Activated naive CD8-positive, alpha-beta T cell treated with anti-CD3 and anti-CD28 coated beads, Interleukin-2, amount 10 ng/mL, durations not matched to agents 7 days and 5 days (primary cell): ENCODE measurements at regions not wholly inside any gene's neighbourhood (a gene's known extent, or its start where the extent isn't known, plus 50 kb on each side); places are given as distances from the start of the nearest gene placed in this dataset.
A peak's percentile ranks its signal among the peaks of the same experiment; 100 is the strongest.

Experiments
- ATAC-seq: fragments of 150-1000 bp; cut with Tn5 transposase; one replicate; pipeline ENCODE4 v1.10.0; 2021; ENCODE audit warnings: low read depth, moderate library complexity
- POLR2A ChIA-PET: fragments of 350-600 bp; sonication (Branson Sonifier 250); formaldehyde crosslinking; loops from one replicate; lab custom pipeline; 2021; ENCODE audit warnings: antibody characterized with exemption; lab: Charles Lee
- DNase-seq: peaks from one replicate; pipeline ENCODE4 v3.0.0; 2021
- H3K27ac Mint-ChIP-seq: one replicate; pipeline ENCODE4 v1.8.0; 2022; ENCODE audit warnings: mild to moderate bottlenecking, mixed read lengths
- H3K27me3 Mint-ChIP-seq: one replicate; pipeline ENCODE4 v1.8.0; 2022; ENCODE audit warnings: mild to moderate bottlenecking, moderate library complexity, mixed read lengths
- H3K36me3 Mint-ChIP-seq: one replicate; pipeline ENCODE4 v1.8.0; 2021; ENCODE audit warnings: mild to moderate bottlenecking, mixed read lengths
- H3K4me1 Mint-ChIP-seq: one replicate; pipeline ENCODE4 v1.8.0; 2021; ENCODE audit warnings: mixed read lengths
- H3K4me3 Mint-ChIP-seq: one replicate; pipeline ENCODE4 v1.8.0; 2022; ENCODE audit warnings: mild to moderate bottlenecking, moderate library complexity, mixed read lengths
- H3K9me3 Mint-ChIP-seq: one replicate; pipeline ENCODE4 v1.8.0; 2021; ENCODE audit warnings: mixed read lengths

GRCh38 chr14:98174041-98174440 lies 1098.0 kb downstream of the BCL11B start:
- H3K9me3 Mint-ChIP-seq: no peaks in the 10 kb centered on the region
- peak overlapping the region; percentile 93 for H3K27ac Mint-ChIP-seq
- H3K4me1 Mint-ChIP-seq: peaks cover 85% of the 10 kb centered on the region
- no peaks in the 10 kb centered on the region for H3K27me3 Mint-ChIP-seq
- H3K36me3 Mint-ChIP-seq: peaks cover 1% of the 10 kb centered on the region
- peak overlapping the region; percentile 69 for H3K4me3 Mint-ChIP-seq
- DNase-seq (no peak), ATAC-seq (peak; percentile 7)
- POLR2A ChIA-PET: interaction anchor here (1.0 to 2.4 kb wide), 12 partner anchors 8 to 1094 kb away, joined by 3 to 33 read pairs (median 8); no protein-coding TSS in a partner anchor

- peaks cover 83% of the 10 kb centered on the region for H3K4me1 Mint-ChIP-seq
- DNase-seq: no peak
- POLR2A ChIA-PET: interaction anchor here (0.7 to 2.4 kb wide), 11 partner anchors 9 to 1096 kb away, joined by 3 to 21 read pairs (median 5); partner anchors contain the start of gene BCL11B
- H3K4me3 Mint-ChIP-seq: peak overlapping the region; percentile 72
- ATAC-seq: peak; percentile 34
- H3K9me3 Mint-ChIP-seq: no peaks in the 10 kb centered on the region
- no peaks in the 10 kb centered on the region for H3K36me3 Mint-ChIP-seq
- peak overlapping the region; percentile 93 for H3K27ac Mint-ChIP-seq
- no peaks in the 10 kb centered on the region for H3K27me3 Mint-ChIP-seq
These were observed 1096.6 kb downstream of the BCL11B start for GRCh38 chr14:98175436-98175835.

GRCh38 chr14:98175881-98176280 lies 1096.1 kb downstream of the BCL11B start:
- H3K9me3 Mint-ChIP-seq: no peaks in the 10 kb centered on the region
- peak overlapping the region; percentile 72 for H3K4me3 Mint-ChIP-seq
- H3K4me1 Mint-ChIP-seq: peaks cover 81% of the 10 kb centered on the region
- POLR2A ChIA-PET: interaction anchor here (0.7 to 2.4 kb wide), 8 partner anchors 8 to 1096 kb away, joined by 3 to 21 read pairs (median 6); partner anchors contain the start of gene BCL11B
- DNase-seq: no peak
- no peak for ATAC-seq
- no peaks in the 10 kb centered on the region for H3K36me3 Mint-ChIP-seq
- peak overlapping the region; percentile 93 for H3K27ac Mint-ChIP-seq
- no peaks in the 10 kb centered on the region for H3K27me3 Mint-ChIP-seq

- H3K9me3 Mint-ChIP-seq: no peaks in the 10 kb centered on the region
- no peaks in the 10 kb centered on the region for H3K27me3 Mint-ChIP-seq
- H3K4me1 Mint-ChIP-seq: peaks cover 80% of the 10 kb centered on the region
- DNase-seq (no peak), ATAC-seq (no peak)
- no peaks in the 10 kb centered on the region for H3K36me3 Mint-ChIP-seq
- H3K4me3 Mint-ChIP-seq: peak overlapping the region; percentile 28
- POLR2A ChIA-PET: interaction anchor here (0.7 to 0.9 kb wide), 2 partner anchors 7 to 33 kb away, joined by 3 read pairs; no protein-coding TSS in a partner anchor
- H3K27ac Mint-ChIP-seq: peak overlapping the region; percentile 93
These were observed 1095.1 kb downstream of the BCL11B start for GRCh38 chr14:98176892-98177291.

- Mint-ChIP-seq H3K9me3 (no peaks in the 10 kb centered on the region), H3K4me1 (peaks cover 81% of the 10 kb centered on the region), H3K27me3 (no peaks in the 10 kb centered on the region), H3K27ac (peak overlapping the region; percentile 93), H3K4me3 (peak overlapping the region; percentile 7), H3K36me3 (no peaks in the 10 kb centered on the region)
- POLR2A ChIA-PET: no interaction called here
- ATAC-seq (peak; percentile 24), DNase-seq (no peak)
These were observed 1094.4 kb downstream of the BCL11B start for GRCh38 chr14:98177551-98177950.

- ATAC-seq: no peak
- Mint-ChIP-seq H3K9me3 (no peaks in the 10 kb centered on the region), H3K4me3 (peak overlapping the region; percentile 3), H3K27ac (peak overlapping the region; percentile 70), H3K4me1 (peaks cover 80% of the 10 kb centered on the region), H3K27me3 (no peaks in the 10 kb centered on the region), H3K36me3 (peaks cover 5% of the 10 kb centered on the region)
- no peak for DNase-seq
- POLR2A ChIA-PET: interaction anchor here (1.6 to 14.9 kb wide), 3 partner anchors 8 to 42 kb away, joined by 6 to 101 read pairs (median 9); no protein-coding TSS in a partner anchor
These were observed 1090.8 kb downstream of the BCL11B start for GRCh38 chr14:98181241-98181640.

- POLR2A ChIA-PET: interaction anchor here (1.6 to 14.9 kb wide), 3 partner anchors 9 to 42 kb away, joined by 6 to 101 read pairs (median 9); no protein-coding TSS in a partner anchor
- Mint-ChIP-seq H3K27ac (peak overlapping the region; percentile 90), H3K9me3 (no peaks in the 10 kb centered on the region), H3K4me3 (no peak overlapping the region), H3K36me3 (peaks cover 5% of the 10 kb centered on the region), H3K4me1 (peaks cover 79% of the 10 kb centered on the region), H3K27me3 (no peaks in the 10 kb centered on the region)
- ATAC-seq (no peak), DNase-seq (no peak)
These were observed 1090.2 kb downstream of the BCL11B start for GRCh38 chr14:98181768-98182167.

GRCh38 chr14:98182393-98183055 lies 1089.5 kb downstream of the BCL11B start:
- POLR2A ChIA-PET: interaction anchor here (1.0 to 14.9 kb wide), 5 partner anchors 8 to 205 kb away, joined by 3 to 101 read pairs (median 7); no protein-coding TSS in a partner anchor
- no peak for DNase-seq
- peak overlapping the region; percentile 59 for H3K4me3 Mint-ChIP-seq
- H3K4me1 Mint-ChIP-seq: peaks cover 79% of the 10 kb centered on the region
- H3K27ac Mint-ChIP-seq: peak overlapping the region; percentile 90
- peaks cover 5% of the 10 kb centered on the region for H3K36me3 Mint-ChIP-seq
- ATAC-seq: peak; percentile 34
- no peaks in the 10 kb centered on the region for H3K9me3 Mint-ChIP-seq
- H3K27me3 Mint-ChIP-seq: no peaks in the 10 kb centered on the region

GRCh38 chr14:98183556-98183955 lies 1088.4 kb downstream of the BCL11B start:
- Mint-ChIP-seq H3K4me3 (peak overlapping the region; percentile 59), H3K27ac (peak overlapping the region; percentile 90), H3K9me3 (no peaks in the 10 kb centered on the region), H3K4me1 (peaks cover 82% of the 10 kb centered on the region), H3K36me3 (peaks cover 5% of the 10 kb centered on the region), H3K27me3 (no peaks in the 10 kb centered on the region)
- ATAC-seq (no peak), DNase-seq (no peak)
- POLR2A ChIA-PET: interaction anchor here (1.0 to 14.9 kb wide), 5 partner anchors 9 to 206 kb away, joined by 3 to 101 read pairs (median 7); no protein-coding TSS in a partner anchor

GRCh38 chr14:98184457-98184856 lies 1087.5 kb downstream of the BCL11B start:
- H3K9me3 Mint-ChIP-seq: no peaks in the 10 kb centered on the region

GRCh38 chr14:98185036-98185435 lies 1087.0 kb downstream of the BCL11B start:
- peak overlapping the region; percentile 59 for H3K4me3 Mint-ChIP-seq
- H3K4me1 Mint-ChIP-seq: peaks cover 87% of the 10 kb centered on the region
- peak overlapping the region; percentile 87 for H3K27ac Mint-ChIP-seq
- ATAC-seq: no peak
- POLR2A ChIA-PET: interaction anchor here (1.1 to 14.9 kb wide), 6 partner anchors 10 to 1085 kb away, joined by 3 to 101 read pairs (median 6); no protein-coding TSS in a partner anchor
- H3K9me3 Mint-ChIP-seq: no peaks in the 10 kb centered on the region
- peaks cover 5% of the 10 kb centered on the region for H3K36me3 Mint-ChIP-seq
- H3K27me3 Mint-ChIP-seq: no peaks in the 10 kb centered on the region
- DNase-seq: no peak

More at GRCh38 chr14:98184457-98184856, 1087.5 kb downstream of the BCL11B start:
- peak overlapping the region; percentile 87 for H3K27ac Mint-ChIP-seq
- POLR2A ChIA-PET: interaction anchor here (0.8 to 14.9 kb wide), 6 partner anchors 8 to 45 kb away, joined by 3 to 101 read pairs (median 6); no protein-coding TSS in a partner anchor
- H3K36me3 Mint-ChIP-seq: peaks cover 5% of the 10 kb centered on the region
- no peaks in the 10 kb centered on the region for H3K27me3 Mint-ChIP-seq
- ATAC-seq (no peak), DNase-seq (no peak)
- peak overlapping the region; percentile 59 for H3K4me3 Mint-ChIP-seq
- peaks cover 89% of the 10 kb centered on the region for H3K4me1 Mint-ChIP-seq

GRCh38 chr14:98186140-98186539 lies 1085.9 kb downstream of the BCL11B start:
- ATAC-seq: no peak
- H3K4me1 Mint-ChIP-seq: peaks cover 93% of the 10 kb centered on the region
- H3K36me3 Mint-ChIP-seq: peaks cover 9% of the 10 kb centered on the region
- no peaks in the 10 kb centered on the region for H3K27me3 Mint-ChIP-seq
- no peaks in the 10 kb centered on the region for H3K9me3 Mint-ChIP-seq
- H3K27ac Mint-ChIP-seq: peak overlapping the region; percentile 87
- H3K4me3 Mint-ChIP-seq: peak overlapping the region; percentile 43
- POLR2A ChIA-PET: interaction anchor here (1.1 to 14.9 kb wide), 5 partner anchors 11 to 1084 kb away, joined by 3 to 101 read pairs (median 13); no protein-coding TSS in a partner anchor
- no peak for DNase-seq

GRCh38 chr14:98187281-98187680 lies 1084.7 kb downstream of the BCL11B start:
- no peak for ATAC-seq
- Mint-ChIP-seq H3K9me3 (no peaks in the 10 kb centered on the region), H3K36me3 (peaks cover 9% of the 10 kb centered on the region), H3K27ac (peak overlapping the region; percentile 97), H3K4me1 (peaks cover 91% of the 10 kb centered on the region), H3K27me3 (no peaks in the 10 kb centered on the region), H3K4me3 (peak overlapping the region; percentile 57)
- POLR2A ChIA-PET: interaction anchor here (0.8 to 14.9 kb wide), 6 partner anchors 12 to 1085 kb away, joined by 3 to 101 read pairs (median 8); partner anchors contain the start of gene BCL11B
- no peak for DNase-seq
